HEK293 (cell line): ENCODE measurements at regions not wholly inside any gene's neighbourhood (a gene's known extent, or its start where the extent isn't known, plus 50 kb on each side); places are given as distances from the start of the nearest gene placed in this dataset.

Source experiments
- EGR2 ChIP-seq: fragments of 450-650 bp; formaldehyde crosslinking; IDR thresholded peaks from 2 replicates; pipeline ENCODE4 v1.5.1; 2016; ENCODE audit warnings: low read depth, missing biosample characterization, missing genetic modification characterization
- HOXD13 ChIP-seq: sonication (generic); formaldehyde crosslinking; IDR thresholded peaks from 2 replicates; pipeline ENCODE4 v1.8.0; 2022; ENCODE audit warnings: missing genetic modification reagents, borderline replicate concordance
- SP7 ChIP-seq: fragments of 450-650 bp; formaldehyde crosslinking; IDR thresholded peaks from 2 replicates; pipeline ENCODE4 v1.5.1; 2016; ENCODE audit warnings: missing biosample characterization, missing genetic modification characterization
- YY1 ChIP-seq: fragments of 450-650 bp; formaldehyde crosslinking; IDR thresholded peaks from 2 replicates; pipeline ENCODE4 v1.5.1; 2018; ENCODE audit warnings: missing biosample characterization, missing genetic modification characterization
- ZBTB17 ChIP-seq: fragments of 450-650 bp; formaldehyde crosslinking; IDR thresholded peaks from 2 replicates; pipeline ENCODE4 v1.5.1; 2016; ENCODE audit warnings: missing biosample characterization, missing genetic modification characterization
- ZNF114 ChIP-seq: fragments of 450-650 bp; formaldehyde crosslinking; IDR thresholded peaks from 2 replicates; pipeline ENCODE4 v1.5.0; 2017; ENCODE audit warnings: missing biosample characterization, missing genetic modification characterization
- ZNF324 ChIP-seq: fragments of 450-650 bp; formaldehyde crosslinking; IDR thresholded peaks from 2 replicates; pipeline ENCODE4 v1.5.1; 2016; ENCODE audit warnings: missing biosample characterization, missing genetic modification characterization
- TF ChIP-seq, protein P1 (sequence below): fragments of 450-650 bp; formaldehyde crosslinking; IDR thresholded peaks from 2 replicates; pipeline ENCODE4 v1.5.1; 2016; ENCODE audit warnings: missing biosample characterization, missing genetic modification characterization
- TF ChIP-seq, protein P2 (sequence below): fragments of 450-650 bp; formaldehyde crosslinking; conservative IDR thresholded peaks from 2 replicates; pipeline ENCODE4 v1.5.1; 2016; ENCODE audit warnings: low read depth, missing biosample characterization, missing genetic modification characterization
- TF ChIP-seq, protein P3 (sequence below): fragments of 450-650 bp; IDR thresholded peaks from 2 replicates; pipeline ENCODE4 v1.5.1; 2018; ENCODE audit warnings: missing biosample characterization, missing genetic modification characterization
- TF ChIP-seq, protein P4 (sequence below): fragments of 450-650 bp; formaldehyde crosslinking; IDR thresholded peaks from 2 replicates; pipeline ENCODE4 v1.5.1; 2016; ENCODE audit warnings: missing biosample characterization, missing genetic modification characterization, low read depth
- TF ChIP-seq, protein P5 (sequence below): fragments of 450-650 bp; formaldehyde crosslinking; IDR thresholded peaks from 2 replicates; pipeline ENCODE4 v1.5.1; 2016; ENCODE audit warnings: missing biosample characterization, missing genetic modification characterization
- TF ChIP-seq, protein P6 (sequence below): fragments of 450-650 bp; formaldehyde crosslinking; IDR thresholded peaks from 2 replicates; pipeline ENCODE4 v1.5.1; 2016; ENCODE audit warnings: missing biosample characterization, missing genetic modification characterization

GRCh38 chr16:65313936-65314626 lies 192.2 kb upstream of the CDH11 start:
- TF ChIP-seq ZBTB17 (no peak), SP7 (tag by site-specific recombination) (no peak), HOXD13 (CRISPR knock-in tag) (no peak), YY1 (tag by site-specific recombination) (no peak), ZNF324 (tag by site-specific recombination) (no peak), ZNF114 (tag by site-specific recombination) (no peak), EGR2 (tag by site-specific recombination) (no peak)
- TF ChIP-seq, protein P1, sequence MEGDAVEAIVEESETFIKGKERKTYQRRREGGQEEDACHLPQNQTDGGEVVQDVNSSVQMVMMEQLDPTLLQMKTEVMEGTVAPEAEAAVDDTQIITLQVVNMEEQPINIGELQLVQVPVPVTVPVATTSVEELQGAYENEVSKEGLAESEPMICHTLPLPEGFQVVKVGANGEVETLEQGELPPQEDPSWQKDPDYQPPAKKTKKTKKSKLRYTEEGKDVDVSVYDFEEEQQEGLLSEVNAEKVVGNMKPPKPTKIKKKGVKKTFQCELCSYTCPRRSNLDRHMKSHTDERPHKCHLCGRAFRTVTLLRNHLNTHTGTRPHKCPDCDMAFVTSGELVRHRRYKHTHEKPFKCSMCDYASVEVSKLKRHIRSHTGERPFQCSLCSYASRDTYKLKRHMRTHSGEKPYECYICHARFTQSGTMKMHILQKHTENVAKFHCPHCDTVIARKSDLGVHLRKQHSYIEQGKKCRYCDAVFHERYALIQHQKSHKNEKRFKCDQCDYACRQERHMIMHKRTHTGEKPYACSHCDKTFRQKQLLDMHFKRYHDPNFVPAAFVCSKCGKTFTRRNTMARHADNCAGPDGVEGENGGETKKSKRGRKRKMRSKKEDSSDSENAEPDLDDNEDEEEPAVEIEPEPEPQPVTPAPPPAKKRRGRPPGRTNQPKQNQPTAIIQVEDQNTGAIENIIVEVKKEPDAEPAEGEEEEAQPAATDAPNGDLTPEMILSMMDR (tag by site-specific recombination), result no peak
- TF ChIP-seq, protein P2, sequence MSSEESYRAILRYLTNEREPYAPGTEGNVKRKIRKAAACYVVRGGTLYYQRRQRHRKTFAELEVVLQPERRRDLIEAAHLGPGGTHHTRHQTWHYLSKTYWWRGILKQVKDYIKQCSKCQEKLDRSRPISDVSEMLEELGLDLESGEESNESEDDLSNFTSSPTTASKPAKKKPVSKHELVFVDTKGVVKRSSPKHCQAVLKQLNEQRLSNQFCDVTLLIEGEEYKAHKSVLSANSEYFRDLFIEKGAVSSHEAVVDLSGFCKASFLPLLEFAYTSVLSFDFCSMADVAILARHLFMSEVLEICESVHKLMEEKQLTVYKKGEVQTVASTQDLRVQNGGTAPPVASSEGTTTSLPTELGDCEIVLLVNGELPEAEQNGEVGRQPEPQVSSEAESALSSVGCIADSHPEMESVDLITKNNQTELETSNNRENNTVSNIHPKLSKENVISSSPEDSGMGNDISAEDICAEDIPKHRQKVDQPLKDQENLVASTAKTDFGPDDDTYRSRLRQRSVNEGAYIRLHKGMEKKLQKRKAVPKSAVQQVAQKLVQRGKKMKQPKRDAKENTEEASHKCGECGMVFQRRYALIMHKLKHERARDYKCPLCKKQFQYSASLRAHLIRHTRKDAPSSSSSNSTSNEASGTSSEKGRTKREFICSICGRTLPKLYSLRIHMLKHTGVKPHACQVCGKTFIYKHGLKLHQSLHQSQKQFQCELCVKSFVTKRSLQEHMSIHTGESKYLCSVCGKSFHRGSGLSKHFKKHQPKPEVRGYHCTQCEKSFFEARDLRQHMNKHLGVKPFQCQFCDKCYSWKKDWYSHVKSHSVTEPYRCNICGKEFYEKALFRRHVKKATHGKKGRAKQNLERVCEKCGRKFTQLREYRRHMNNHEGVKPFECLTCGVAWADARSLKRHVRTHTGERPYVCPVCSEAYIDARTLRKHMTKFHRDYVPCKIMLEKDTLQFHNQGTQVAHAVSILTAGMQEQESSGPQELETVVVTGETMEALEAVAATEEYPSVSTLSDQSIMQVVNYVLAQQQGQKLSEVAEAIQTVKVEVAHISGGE (tag by site-specific recombination), result no peak
- TF ChIP-seq, protein P3, sequence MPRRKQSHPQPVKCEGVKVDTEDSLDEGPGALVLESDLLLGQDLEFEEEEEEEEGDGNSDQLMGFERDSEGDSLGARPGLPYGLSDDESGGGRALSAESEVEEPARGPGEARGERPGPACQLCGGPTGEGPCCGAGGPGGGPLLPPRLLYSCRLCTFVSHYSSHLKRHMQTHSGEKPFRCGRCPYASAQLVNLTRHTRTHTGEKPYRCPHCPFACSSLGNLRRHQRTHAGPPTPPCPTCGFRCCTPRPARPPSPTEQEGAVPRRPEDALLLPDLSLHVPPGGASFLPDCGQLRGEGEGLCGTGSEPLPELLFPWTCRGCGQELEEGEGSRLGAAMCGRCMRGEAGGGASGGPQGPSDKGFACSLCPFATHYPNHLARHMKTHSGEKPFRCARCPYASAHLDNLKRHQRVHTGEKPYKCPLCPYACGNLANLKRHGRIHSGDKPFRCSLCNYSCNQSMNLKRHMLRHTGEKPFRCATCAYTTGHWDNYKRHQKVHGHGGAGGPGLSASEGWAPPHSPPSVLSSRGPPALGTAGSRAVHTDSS, result no peak
- TF ChIP-seq, protein P4, sequence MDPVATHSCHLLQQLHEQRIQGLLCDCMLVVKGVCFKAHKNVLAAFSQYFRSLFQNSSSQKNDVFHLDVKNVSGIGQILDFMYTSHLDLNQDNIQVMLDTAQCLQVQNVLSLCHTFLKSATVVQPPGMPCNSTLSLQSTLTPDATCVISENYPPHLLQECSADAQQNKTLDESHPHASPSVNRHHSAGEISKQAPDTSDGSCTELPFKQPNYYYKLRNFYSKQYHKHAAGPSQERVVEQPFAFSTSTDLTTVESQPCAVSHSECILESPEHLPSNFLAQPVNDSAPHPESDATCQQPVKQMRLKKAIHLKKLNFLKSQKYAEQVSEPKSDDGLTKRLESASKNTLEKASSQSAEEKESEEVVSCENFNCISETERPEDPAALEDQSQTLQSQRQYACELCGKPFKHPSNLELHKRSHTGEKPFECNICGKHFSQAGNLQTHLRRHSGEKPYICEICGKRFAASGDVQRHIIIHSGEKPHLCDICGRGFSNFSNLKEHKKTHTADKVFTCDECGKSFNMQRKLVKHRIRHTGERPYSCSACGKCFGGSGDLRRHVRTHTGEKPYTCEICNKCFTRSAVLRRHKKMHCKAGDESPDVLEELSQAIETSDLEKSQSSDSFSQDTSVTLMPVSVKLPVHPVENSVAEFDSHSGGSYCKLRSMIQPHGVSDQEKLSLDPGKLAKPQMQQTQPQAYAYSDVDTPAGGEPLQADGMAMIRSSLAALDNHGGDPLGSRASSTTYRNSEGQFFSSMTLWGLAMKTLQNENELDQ (tag by site-specific recombination), result no peak
- TF ChIP-seq, protein P5, sequence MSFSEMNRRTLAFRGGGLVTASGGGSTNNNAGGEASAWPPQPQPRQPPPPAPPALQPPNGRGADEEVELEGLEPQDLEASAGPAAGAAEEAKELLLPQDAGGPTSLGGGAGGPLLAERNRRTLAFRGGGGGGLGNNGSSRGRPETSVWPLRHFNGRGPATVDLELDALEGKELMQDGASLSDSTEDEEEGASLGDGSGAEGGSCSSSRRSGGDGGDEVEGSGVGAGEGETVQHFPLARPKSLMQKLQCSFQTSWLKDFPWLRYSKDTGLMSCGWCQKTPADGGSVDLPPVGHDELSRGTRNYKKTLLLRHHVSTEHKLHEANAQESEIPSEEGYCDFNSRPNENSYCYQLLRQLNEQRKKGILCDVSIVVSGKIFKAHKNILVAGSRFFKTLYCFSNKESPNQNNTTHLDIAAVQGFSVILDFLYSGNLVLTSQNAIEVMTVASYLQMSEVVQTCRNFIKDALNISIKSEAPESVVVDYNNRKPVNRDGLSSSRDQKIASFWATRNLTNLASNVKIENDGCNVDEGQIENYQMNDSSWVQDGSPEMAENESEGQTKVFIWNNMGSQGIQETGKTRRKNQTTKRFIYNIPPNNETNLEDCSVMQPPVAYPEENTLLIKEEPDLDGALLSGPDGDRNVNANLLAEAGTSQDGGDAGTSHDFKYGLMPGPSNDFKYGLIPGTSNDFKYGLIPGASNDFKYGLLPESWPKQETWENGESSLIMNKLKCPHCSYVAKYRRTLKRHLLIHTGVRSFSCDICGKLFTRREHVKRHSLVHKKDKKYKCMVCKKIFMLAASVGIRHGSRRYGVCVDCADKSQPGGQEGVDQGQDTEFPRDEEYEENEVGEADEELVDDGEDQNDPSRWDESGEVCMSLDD (tag by site-specific recombination), result no peak
- TF ChIP-seq, protein P6, sequence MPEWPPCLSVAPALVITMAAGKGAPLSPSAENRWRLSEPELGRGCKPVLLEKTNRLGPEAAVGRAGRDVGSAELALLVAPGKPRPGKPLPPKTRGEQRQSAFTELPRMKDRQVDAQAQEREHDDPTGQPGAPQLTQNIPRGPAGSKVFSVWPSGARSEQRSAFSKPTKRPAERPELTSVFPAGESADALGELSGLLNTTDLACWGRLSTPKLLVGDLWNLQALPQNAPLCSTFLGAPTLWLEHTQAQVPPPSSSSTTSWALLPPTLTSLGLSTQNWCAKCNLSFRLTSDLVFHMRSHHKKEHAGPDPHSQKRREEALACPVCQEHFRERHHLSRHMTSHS (tag by site-specific recombination), result no peak
